B cell (primary cell): ENCODE measurements at regions not wholly inside any gene's neighbourhood (a gene's known extent, or its start where the extent isn't known, plus 50 kb on each side); places are given as distances from the start of the nearest gene placed in this dataset.

Experiments used
- ATAC-seq: fragments of 200-7000 bp; cut with Tn5 transposase; one replicate; pipeline ENCODE4 v1.10.0; 2021; ENCODE audit warnings: low read depth, mild to moderate bottlenecking, moderate number of reproducible peaks, moderate library complexity
- CTCF ChIA-PET: fragments of 350-600 bp; sonication (Branson Sonifier 250); formaldehyde crosslinking; loops from one replicate; lab custom pipeline; 2021; ENCODE audit warnings: antibody characterized with exemption, inconsistent platforms; lab: Charles Lee
- POLR2A ChIA-PET: fragments of 350-600 bp; sonication (Branson Sonifier 250); formaldehyde crosslinking; loops from one replicate; lab custom pipeline; 2021; ENCODE audit warnings: antibody characterized with exemption; lab: Charles Lee
- DNase-seq: peaks from one replicate; pipeline ENCODE4 v3.0.0; 2013
- H2AFZ ChIP-seq: 2 replicates; pipeline ENCODE4 v1.6.1; 2012; ENCODE audit warnings: mild to moderate bottlenecking, low read depth, low read length; ENCODE audit not compliant: insufficient read depth, poor library complexity, severe bottlenecking
- H3K27ac ChIP-seq, 2 donors: 1 replicate in 1 of 2; 2 replicates in 1 of 2; pipeline ENCODE4 v1.5.1; 2012 to 2013; ENCODE audit warnings: low read length in 2 of 2, mild to moderate bottlenecking in 2 of 2, moderate library complexity in 1 of 2
- H3K27me3 ChIP-seq, 4 experiments: fragments of 200-600 bp in 1 of 4; sonication (generic) in 1 of 4; replicated peaks in 1 of 4; 1 replicate in 2 of 4; 2 replicates in 2 of 4; pipeline versions ENCODE4 v1.6.1 to v1.7.0; 2013 to 2016; ENCODE audit warnings: low read length in 3 of 4, mild to moderate bottlenecking in 2 of 4, mixed read lengths in 1 of 4, moderate library complexity in 1 of 4; ENCODE audit not compliant: insufficient read depth in 4 of 4, control insufficient read depth in 3 of 4; ENCODE audit errors: control extremely low read depth in 1 of 4
- H3K36me3 ChIP-seq, 2 experiments: replicated peaks in 1 of 2; 1 replicate in 1 of 2; 2 replicates in 1 of 2; pipeline versions ENCODE4 v1.6.1 to v1.7.1; 2013; ENCODE audit warnings: low read length in 1 of 2; ENCODE audit not compliant: insufficient read depth in 2 of 2, control insufficient read depth in 1 of 2; ENCODE audit errors: control extremely low read depth in 1 of 2, extremely low read depth in 1 of 2
- H3K4me1 ChIP-seq, 2 donors: fragments of 200-600 bp in 1 of 2; sonication (generic) in 1 of 2; 1 replicate in 1 of 2; 2 replicates in 1 of 2; pipeline versions ENCODE4 v1.5.1 to v1.6.1; 2013 to 2017; ENCODE audit warnings: low read length in 2 of 2; ENCODE audit not compliant: control insufficient read depth in 2 of 2, insufficient read depth in 2 of 2
- H3K4me2 ChIP-seq: replicated peaks from 2 replicates; pipeline ENCODE3; 2012; ENCODE audit warnings: mild to moderate bottlenecking, low read depth, low read length; ENCODE audit not compliant: poor library complexity, severe bottlenecking
- H3K4me3 ChIP-seq, 5 experiments: fragments of 200-600 bp in 1 of 5; sonication (generic) in 1 of 5; 1 replicate in 3 of 5; 2 replicates in 2 of 5; pipeline versions ENCODE4 v1.5.1 to v1.7.0; 2011 to 2016; ENCODE audit warnings: low read length in 4 of 5, mild to moderate bottlenecking in 4 of 5, low read depth in 2 of 5, control low read depth in 1 of 5, moderate library complexity in 1 of 5; ENCODE audit not compliant: insufficient read depth in 1 of 5; ENCODE audit errors: control extremely low read depth in 1 of 5, extremely low read depth in 1 of 5
- H3K79me2 ChIP-seq: fragments of 200-600 bp; sonication (generic); one replicate; pipeline ENCODE4 v1.6.0; 2016; ENCODE audit warnings: low read length; ENCODE audit not compliant: control insufficient read depth, insufficient read depth
- H3K9ac ChIP-seq: fragments of 200-600 bp; sonication (generic); 2 replicates; pipeline ENCODE4 v1.6.1; 2017; ENCODE audit warnings: mild to moderate bottlenecking, low read length, moderate library complexity
- H3K9me3 ChIP-seq, 3 donors: one replicate each; pipeline versions ENCODE4 v1.6.1 to v1.7.1; 2013; ENCODE audit warnings: low read length in 2 of 3; ENCODE audit not compliant: control insufficient read depth in 2 of 3, insufficient read depth in 1 of 3; ENCODE audit errors: control extremely low read depth in 1 of 3
- H4K20me1 ChIP-seq: 2 replicates; pipeline ENCODE4 v1.6.0; 2012; ENCODE audit warnings: mild to moderate bottlenecking, low read length; ENCODE audit not compliant: insufficient read depth, control insufficient read depth, poor library complexity, severe bottlenecking
- H3K27ac Mint-ChIP-seq: one replicate; pipeline ENCODE4 v1.8.0; 2021; ENCODE audit warnings: mixed read lengths
- H3K27me3 Mint-ChIP-seq: one replicate; pipeline ENCODE4 v1.8.0; 2021; ENCODE audit warnings: mixed read lengths
- H3K4me1 Mint-ChIP-seq: one replicate; pipeline ENCODE4 v1.8.0; 2021; ENCODE audit warnings: mixed read lengths
- H3K4me3 Mint-ChIP-seq: one replicate; pipeline ENCODE4 v1.8.0; 2021; ENCODE audit warnings: mixed read lengths
- H3K9me3 Mint-ChIP-seq: one replicate; pipeline ENCODE4 v1.8.0; 2022; ENCODE audit warnings: mixed read lengths; ENCODE audit not compliant: insufficient read depth
- CTCF ChIP-seq: fragments of 200-600 bp; IDR thresholded peaks from one replicate; pipeline ENCODE4 v1.8.0; 2022; ENCODE audit warnings: antibody characterized with exemption, mild to moderate bottlenecking
- EZH2 ChIP-seq: IDR thresholded peaks from 2 replicates; pipeline ENCODE4 v1.6.1; 2012; ENCODE audit warnings: borderline replicate concordance, low read depth, mild to moderate bottlenecking, moderate library complexity, low read length; ENCODE audit not compliant: insufficient read depth, poor library complexity, severe bottlenecking
- WGBS: methylation state at CpG from one replicate; pipeline ENCODE4 v1.1.5; 2013; ENCODE audit warnings: missing lambda C conversion rate; ENCODE audit not compliant: insufficient coverage; 5-methylcytosine and 5-hydroxymethylcytosine counted together
- intact Hi-C: fragments of 100-400 bp; cut with micrococcal nuclease; formaldehyde crosslinking; loops from one replicate; pipeline ENCODE4 v1.10.0; 2022

GRCh38 chr3:117645561-117646242 is 936.1 kb downstream of the TUSC7 start:
- Mint-ChIP-seq H3K4me3 (no peak overlapping the region), H3K27ac (no peak overlapping the region), H3K9me3 (no peaks in the 10 kb centered on the region), H3K4me1 (no peaks in the 10 kb centered on the region), H3K27me3 (no peaks in the 10 kb centered on the region)
- Histone ChIP-seq H4K20me1 (no peaks in the 10 kb centered on the region), H3K9ac (no peak overlapping the region), H3K9me3 (no peaks in the 10 kb centered on the region), H3K27ac (no peak overlapping the region), H3K36me3 (no peaks in the 10 kb centered on the region), H2AFZ (no peak overlapping the region), H3K4me1 (no peaks in the 10 kb centered on the region), H3K79me2 (no peaks in the 10 kb centered on the region), H3K4me2 (no peak overlapping the region), H3K27me3 (no peaks in the 10 kb centered on the region), H3K4me3 (no peak overlapping the region)
- no CpG with 5 or more reads among the region's 4 CpGs for WGBS
- no peak for DNase-seq
- ChIA-PET CTCF (no interaction called here), POLR2A (no interaction called here)
- ATAC-seq, result no peak
- TF ChIP-seq CTCF (no peak), EZH2 (no peak)
- intact Hi-C loops, result no loop called here

GRCh38 chr3:117647435-117647834 is 937.9 kb downstream of the TUSC7 start:
- Histone ChIP-seq H3K9ac (no peak overlapping the region), H3K27ac (no peak overlapping the region), H3K4me2 (no peak overlapping the region), H3K36me3 (no peaks in the 10 kb centered on the region), H3K9me3 (no peaks in the 10 kb centered on the region), H3K27me3 (no peaks in the 10 kb centered on the region), H3K4me1 (no peaks in the 10 kb centered on the region), H4K20me1 (no peaks in the 10 kb centered on the region), H3K4me3 (no peak overlapping the region), H3K79me2 (no peaks in the 10 kb centered on the region), H2AFZ (no peak overlapping the region)
- no peaks in the 10 kb centered on the region for H3K27me3 Mint-ChIP-seq
- intact Hi-C loops, result no loop called here
- ChIA-PET CTCF (interaction anchor here (0.7 kb wide), 1 partner anchor 159 kb away, joined by 3 read pairs; no protein-coding TSS in a partner anchor), POLR2A (no interaction called here)
- no peak overlapping the region for H3K27ac Mint-ChIP-seq
- DNase-seq, result no peak
- no CpG with 5 or more reads among the region's 2 CpGs for WGBS
- no peaks in the 10 kb centered on the region for H3K4me1 Mint-ChIP-seq
- TF ChIP-seq EZH2 (no peak), CTCF (no peak)
- no peak overlapping the region for H3K4me3 Mint-ChIP-seq
- ATAC-seq, result no peak
- H3K9me3 Mint-ChIP-seq, result no peaks in the 10 kb centered on the region
